Stimulated activated effector memory CD8-positive, alpha-beta T cell treated with anti-CD3 and anti-CD28 coated beads, Interleukin-12 subunit alpha, Interleukin-12 subunit beta, amount 100 ng/mL, for 72 hours (primary cell): ENCODE measurements at regions not wholly inside any gene's neighbourhood (a gene's known extent, or its start where the extent isn't known, plus 50 kb on each side); places are given as distances from the start of the nearest gene placed in this dataset.

Experiments
- ATAC-seq: fragments of 150-1000 bp; cut with Tn5 transposase; 2 replicates; pipeline ENCODE4 v1.10.0; 2021
- DNase-seq, 2 donors: peaks; one replicate each; pipeline ENCODE4 v3.0.0; 2021 to 2022; ENCODE audit warnings: low spot score in 2 of 2
- H3K27ac Mint-ChIP-seq: one replicate; pipeline ENCODE4 v1.8.0; 2022; ENCODE audit warnings: mild to moderate bottlenecking, mixed read lengths
- H3K36me3 Mint-ChIP-seq: one replicate; pipeline ENCODE4 v1.8.0; 2022; ENCODE audit warnings: mild to moderate bottlenecking, mixed read lengths
- H3K4me1 Mint-ChIP-seq: one replicate; pipeline ENCODE4 v1.8.0; 2022; ENCODE audit warnings: mixed read lengths
- H3K4me3 Mint-ChIP-seq: one replicate; pipeline ENCODE4 v1.8.0; 2022; ENCODE audit warnings: mild to moderate bottlenecking, mixed read lengths
- H3K9me3 Mint-ChIP-seq: one replicate; pipeline ENCODE4 v1.8.0; 2022; ENCODE audit warnings: mixed read lengths

DNA sequence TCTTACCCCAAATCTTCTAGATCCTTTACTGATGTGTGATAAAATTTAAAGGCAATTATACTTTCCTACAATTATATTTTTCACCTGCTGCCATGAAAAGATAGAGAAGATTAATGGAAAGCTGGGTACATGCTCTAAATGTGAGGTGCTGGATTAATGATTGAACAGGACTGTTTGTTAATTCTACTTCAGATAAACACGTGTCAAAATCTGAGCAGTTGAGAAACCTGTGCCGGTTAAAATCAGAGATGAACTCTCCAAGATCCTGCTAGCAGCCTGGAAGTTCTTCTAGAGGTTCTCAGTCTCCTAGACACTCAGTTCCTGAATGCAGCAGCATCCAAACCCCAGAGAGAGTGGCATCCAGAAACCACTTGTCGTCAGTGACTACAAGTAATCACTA lies 69.2 kb downstream of the INHBA start:
- H3K4me3 Mint-ChIP-seq, result no peak overlapping the region
- no peak for DNase-seq
- H3K27ac Mint-ChIP-seq, result no peak overlapping the region
- ATAC-seq, result no peak
- no peaks in the 10 kb centered on the region for H3K9me3 Mint-ChIP-seq
- no peaks in the 10 kb centered on the region for H3K36me3 Mint-ChIP-seq
- no peaks in the 10 kb centered on the region for H3K4me1 Mint-ChIP-seq

DNA sequence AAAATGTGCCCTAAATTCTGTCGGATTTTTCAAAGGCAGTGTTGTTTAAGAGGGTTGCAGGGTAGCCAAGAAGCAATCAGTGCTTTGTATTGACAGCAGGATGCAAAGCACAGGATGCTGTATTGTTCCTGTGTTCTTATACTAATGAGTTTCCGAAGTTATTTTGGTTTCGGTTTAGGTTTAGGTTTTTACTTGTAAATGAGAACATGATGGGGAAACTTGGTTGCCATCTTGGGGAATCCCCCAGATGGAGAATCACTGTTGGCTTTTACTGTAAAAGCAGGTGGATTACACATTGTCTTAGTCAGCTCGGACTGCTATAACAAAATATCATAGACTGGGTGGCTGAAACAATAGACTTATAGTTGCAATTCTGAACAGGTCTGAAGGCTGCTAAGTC lies 72.1 kb downstream of the INHBA start:
- peaks cover 4% of the 10 kb centered on the region for H3K9me3 Mint-ChIP-seq
- DNase-seq, result no peak
- no peaks in the 10 kb centered on the region for H3K4me1 Mint-ChIP-seq
- H3K27ac Mint-ChIP-seq, result no peak overlapping the region
- peak; percentile 56 for ATAC-seq
- no peak overlapping the region for H3K4me3 Mint-ChIP-seq
- no peaks in the 10 kb centered on the region for H3K36me3 Mint-ChIP-seq

DNA sequence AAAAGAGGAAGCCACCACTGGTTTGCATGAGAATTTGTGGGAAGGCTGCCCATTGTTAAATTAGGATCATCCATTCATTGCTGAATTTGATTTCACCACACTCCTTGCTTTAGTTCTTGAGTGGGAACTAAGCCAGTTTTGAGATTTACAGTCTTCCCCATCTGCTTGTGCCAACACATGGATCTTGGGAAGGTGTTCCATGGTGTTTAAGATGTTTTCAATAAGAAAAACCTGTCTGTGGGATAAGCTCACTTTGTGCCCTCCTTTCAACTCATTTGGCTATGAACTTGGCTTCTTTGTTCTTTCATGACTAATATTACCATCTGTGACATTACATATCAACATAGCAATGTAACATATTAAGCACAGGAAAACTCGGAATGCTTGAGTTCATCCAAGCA lies 73.2 kb downstream of the INHBA start:
- H3K9me3 Mint-ChIP-seq, result peaks cover 4% of the 10 kb centered on the region
- H3K4me3 Mint-ChIP-seq, result no peak overlapping the region
- H3K27ac Mint-ChIP-seq, result no peak overlapping the region
- H3K36me3 Mint-ChIP-seq, result no peaks in the 10 kb centered on the region
- DNase-seq (no peak), ATAC-seq (no peak)
- no peaks in the 10 kb centered on the region for H3K4me1 Mint-ChIP-seq

DNA sequence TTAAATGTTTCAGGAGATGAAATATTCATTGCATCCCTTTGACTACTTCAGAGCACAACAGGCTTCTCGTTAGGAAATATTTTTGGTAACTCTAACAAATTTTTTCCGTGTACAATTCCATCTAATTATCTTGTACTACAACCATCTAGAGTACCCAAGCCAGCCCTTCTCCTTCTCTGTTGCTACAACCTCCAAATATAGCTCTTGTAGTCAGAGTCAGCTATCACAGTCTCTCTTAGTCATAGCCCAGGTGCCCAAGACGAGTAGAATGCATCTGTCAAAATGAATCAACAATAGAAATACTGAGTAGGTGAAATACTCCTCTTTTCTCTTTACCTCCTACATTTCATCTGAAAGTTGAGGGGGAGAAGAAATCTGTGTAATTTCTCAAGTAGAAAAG lies 74.0 kb downstream of the INHBA start:
- Mint-ChIP-seq H3K27ac (no peak overlapping the region), H3K4me3 (no peak overlapping the region), H3K9me3 (peaks cover 4% of the 10 kb centered on the region), H3K36me3 (no peaks in the 10 kb centered on the region), H3K4me1 (no peaks in the 10 kb centered on the region)
- DNase-seq, result no peak
- ATAC-seq, result peak; percentile 63

DNA sequence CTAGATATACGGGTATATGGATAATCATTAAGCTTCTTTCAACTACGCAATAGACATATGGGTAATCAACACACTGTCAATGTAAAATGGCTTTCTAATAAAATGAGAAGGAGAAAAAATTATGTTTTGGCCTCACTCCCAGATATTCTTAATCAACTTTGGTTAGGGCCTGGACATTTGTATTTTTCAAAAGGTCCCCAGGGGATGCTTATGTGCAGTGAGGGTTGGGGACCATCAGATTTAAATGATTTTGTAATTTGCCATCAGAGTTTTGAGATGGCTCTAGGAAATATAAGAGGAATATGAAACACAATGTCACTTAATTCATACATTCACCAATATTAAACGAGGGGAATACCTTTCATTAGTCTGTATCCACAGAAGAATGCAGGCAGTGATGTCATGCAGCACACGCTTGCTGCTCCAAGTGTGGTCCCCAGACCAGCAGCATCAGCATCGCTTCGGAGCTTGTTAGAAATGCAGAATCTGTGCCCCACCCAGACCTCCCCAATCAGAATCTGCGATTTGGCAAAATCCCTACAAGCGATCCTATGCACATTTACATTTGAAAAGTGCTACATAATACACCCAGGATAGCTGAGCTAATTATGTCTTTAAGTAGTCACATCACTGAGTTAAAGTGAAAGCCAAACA lies 75.1 kb downstream of the INHBA start:
- no peak overlapping the region for H3K27ac Mint-ChIP-seq
- H3K36me3 Mint-ChIP-seq, result no peaks in the 10 kb centered on the region
- H3K9me3 Mint-ChIP-seq, result peaks cover 4% of the 10 kb centered on the region
- DNase-seq, result no peak
- no peak overlapping the region for H3K4me3 Mint-ChIP-seq
- H3K4me1 Mint-ChIP-seq, result no peaks in the 10 kb centered on the region
- ATAC-seq, result no peak

DNA sequence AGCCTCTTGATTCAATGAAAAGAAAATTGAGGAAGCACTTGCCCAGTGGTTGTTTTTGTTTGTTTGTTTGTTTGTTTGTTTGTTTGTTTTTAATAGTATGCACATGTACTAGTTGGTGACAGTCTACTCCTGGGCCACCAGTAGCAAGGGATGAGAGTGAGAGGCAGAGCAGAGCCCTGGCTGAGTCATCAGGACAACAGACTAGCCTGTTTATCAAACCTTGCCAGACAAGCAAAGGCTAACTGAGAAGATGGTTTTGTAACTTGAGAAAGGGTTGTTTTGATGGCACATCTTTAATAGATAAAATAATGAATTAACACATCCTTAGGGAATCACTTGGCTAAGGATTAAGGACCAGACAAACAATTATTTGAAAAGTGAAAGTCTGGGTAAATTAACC lies 78.1 kb downstream of the INHBA start:
- H3K27ac Mint-ChIP-seq, result no peak overlapping the region
- H3K4me3 Mint-ChIP-seq, result no peak overlapping the region
- no peak for DNase-seq
- H3K4me1 Mint-ChIP-seq, result no peaks in the 10 kb centered on the region
- ATAC-seq, result no peak
- no peaks in the 10 kb centered on the region for H3K36me3 Mint-ChIP-seq
- H3K9me3 Mint-ChIP-seq, result peaks cover 11% of the 10 kb centered on the region

DNA sequence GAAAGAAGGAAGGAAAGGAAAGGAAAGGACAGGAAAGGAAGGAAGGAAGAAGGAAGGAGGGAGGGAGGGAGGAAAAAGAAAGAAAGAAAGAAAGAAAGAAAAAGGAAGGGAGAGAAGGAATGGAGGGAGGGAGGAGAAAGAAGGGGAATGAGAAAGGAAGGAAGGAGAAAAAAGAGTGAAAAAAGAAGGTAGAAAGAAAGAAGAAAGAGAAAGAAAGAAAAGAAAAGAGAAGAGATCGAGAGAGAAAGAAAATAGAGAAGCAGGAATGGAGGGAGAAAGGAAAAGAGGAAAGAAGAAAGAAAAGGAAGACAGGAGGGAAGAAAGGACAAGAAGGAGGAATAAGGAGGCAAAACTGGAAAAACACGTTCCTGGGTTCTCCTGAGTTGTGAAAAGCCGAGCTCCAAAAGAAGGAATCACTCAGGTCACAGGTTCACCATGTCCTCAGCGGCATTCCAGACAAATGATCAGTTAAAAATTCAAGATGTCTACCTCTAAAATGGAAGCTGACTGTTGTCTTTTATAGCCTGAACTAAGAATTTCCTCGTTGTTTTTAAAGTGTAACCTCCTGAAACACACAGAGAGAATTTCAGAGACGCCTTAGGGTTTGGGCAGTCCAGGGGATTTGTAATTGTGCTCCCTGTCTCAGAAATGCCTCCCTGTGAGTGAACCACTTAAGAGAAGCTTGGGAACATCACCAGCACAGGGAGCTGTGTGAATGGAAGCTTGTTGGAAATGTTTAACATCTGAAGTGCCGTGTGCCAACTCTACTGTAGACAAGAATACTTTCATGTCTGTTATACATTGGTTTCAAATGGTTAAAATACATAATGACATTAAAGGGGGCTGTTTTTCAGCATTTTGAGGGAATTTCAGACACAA lies 80.7 kb downstream of the INHBA start:
- ATAC-seq (no peak), DNase-seq (no peak)
- no peaks in the 10 kb centered on the region for H3K36me3 Mint-ChIP-seq
- H3K4me1 Mint-ChIP-seq, result no peaks in the 10 kb centered on the region
- H3K4me3 Mint-ChIP-seq, result no peak overlapping the region
- no peak overlapping the region for H3K27ac Mint-ChIP-seq
- H3K9me3 Mint-ChIP-seq, result peaks cover 11% of the 10 kb centered on the region

DNA sequence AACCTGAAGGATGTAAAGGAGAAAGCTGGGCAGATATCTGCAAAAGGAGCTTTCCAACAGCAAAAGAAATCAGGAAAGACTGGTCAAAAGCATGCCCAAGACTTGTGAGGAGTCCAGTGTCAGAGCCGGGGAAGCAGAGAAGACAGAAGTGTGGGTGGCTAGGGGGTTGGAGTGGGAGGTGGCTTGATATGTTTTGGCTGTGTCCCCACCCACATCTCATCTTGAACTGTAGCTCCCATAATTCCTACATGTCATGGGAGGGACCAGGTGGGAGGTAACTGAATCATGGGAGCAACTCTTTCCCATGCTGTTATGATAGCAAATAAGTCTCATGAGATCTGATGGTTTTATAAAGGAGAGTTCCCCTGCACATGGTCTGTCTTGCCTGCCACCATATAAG lies 84.9 kb downstream of the INHBA start:
- Mint-ChIP-seq H3K27ac (no peak overlapping the region), H3K9me3 (peaks cover 10% of the 10 kb centered on the region), H3K4me3 (no peak overlapping the region), H3K4me1 (no peaks in the 10 kb centered on the region), H3K36me3 (no peaks in the 10 kb centered on the region)
- no peak for ATAC-seq
- no peak for DNase-seq

DNA sequence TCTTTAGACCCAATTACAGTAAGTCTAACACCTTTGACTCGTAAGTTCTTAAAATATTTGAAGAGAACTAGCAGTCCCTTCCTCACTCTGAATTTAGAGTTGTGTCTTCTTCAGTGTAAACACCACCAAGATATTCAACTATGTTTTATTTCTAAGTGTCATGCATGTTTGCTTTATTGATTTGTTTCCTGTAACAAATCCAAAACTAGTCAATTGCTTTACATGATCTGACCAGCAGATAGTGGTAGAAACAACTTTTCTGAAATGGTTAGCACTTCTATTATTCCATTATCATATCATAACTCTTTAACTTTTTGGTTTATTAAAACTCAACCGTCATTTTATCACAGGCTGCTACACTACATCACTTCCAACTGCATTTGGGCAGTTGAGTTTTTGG lies 90.1 kb downstream of the INHBA start:
- ATAC-seq (no peak), DNase-seq (no peak)
- H3K36me3 Mint-ChIP-seq, result no peaks in the 10 kb centered on the region
- no peaks in the 10 kb centered on the region for H3K4me1 Mint-ChIP-seq
- H3K4me3 Mint-ChIP-seq, result no peak overlapping the region
- H3K27ac Mint-ChIP-seq, result no peak overlapping the region
- H3K9me3 Mint-ChIP-seq, result peaks cover 11% of the 10 kb centered on the region

DNA sequence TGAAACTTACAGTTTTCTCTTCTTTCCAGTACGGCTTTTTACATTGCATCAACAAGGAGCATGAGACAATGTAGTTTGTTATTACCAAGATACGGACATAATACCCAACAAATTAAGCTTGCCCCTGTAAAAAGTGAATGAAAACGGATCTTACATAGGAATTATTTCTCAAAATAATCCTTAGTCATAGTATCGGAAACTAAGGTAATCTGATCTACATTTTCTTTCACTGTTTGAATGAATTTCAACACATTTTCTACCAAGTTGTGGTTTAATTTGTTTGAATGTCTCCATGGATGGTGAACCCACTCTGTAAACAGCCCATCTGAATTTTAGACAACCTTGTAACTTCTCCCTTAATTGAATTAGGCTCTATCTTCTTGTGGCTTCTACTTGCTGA lies 90.5 kb downstream of the INHBA start:
- no peaks in the 10 kb centered on the region for H3K36me3 Mint-ChIP-seq
- peaks cover 13% of the 10 kb centered on the region for H3K9me3 Mint-ChIP-seq
- ATAC-seq (no peak), DNase-seq (no peak)
- H3K27ac Mint-ChIP-seq, result no peak overlapping the region
- H3K4me3 Mint-ChIP-seq, result no peak overlapping the region
- no peaks in the 10 kb centered on the region for H3K4me1 Mint-ChIP-seq

DNA sequence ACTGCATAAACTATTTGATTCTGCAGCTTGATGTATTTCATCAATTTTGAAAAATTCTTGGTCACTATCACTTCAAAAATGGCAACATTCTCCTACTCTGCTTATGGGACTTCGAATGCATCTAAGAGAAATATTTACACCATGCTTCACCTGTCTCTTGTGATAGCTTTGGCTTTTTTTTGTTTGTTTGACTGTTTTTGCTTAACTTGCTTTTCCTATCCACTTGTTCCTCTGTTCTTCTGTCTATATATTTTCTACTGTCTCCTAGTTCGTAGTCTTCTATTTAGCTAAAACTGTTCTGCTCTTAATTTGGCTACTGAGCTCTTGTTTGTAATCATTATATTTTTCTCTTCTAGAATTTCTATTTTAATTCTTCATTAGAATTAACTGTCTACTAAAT lies 94.4 kb downstream of the INHBA start:
- Mint-ChIP-seq H3K9me3 (peaks cover 10% of the 10 kb centered on the region), H3K27ac (no peak overlapping the region), H3K36me3 (no peaks in the 10 kb centered on the region), H3K4me3 (no peak overlapping the region), H3K4me1 (no peaks in the 10 kb centered on the region)
- DNase-seq, result no peak
- ATAC-seq, result no peak

DNA sequence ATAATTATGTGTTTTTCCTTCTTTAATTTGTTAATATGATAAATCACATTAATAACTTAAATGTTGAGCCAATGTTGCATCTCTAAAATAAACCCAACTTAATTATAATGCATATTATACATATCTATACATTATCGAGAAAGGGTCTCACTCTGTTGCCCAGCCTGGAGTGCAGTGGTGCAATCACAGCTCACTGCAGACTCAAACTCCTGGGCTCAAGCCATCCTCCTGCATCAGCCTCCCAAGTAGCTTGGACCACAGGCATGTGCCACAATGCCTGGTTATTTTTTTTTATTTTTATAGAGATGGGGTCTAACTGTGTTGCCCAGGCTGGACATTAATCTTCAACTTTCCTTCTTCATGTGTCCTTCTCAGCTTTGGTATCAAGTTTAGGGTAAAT lies 98.9 kb downstream of the INHBA start:
- Mint-ChIP-seq H3K9me3 (peaks cover 7% of the 10 kb centered on the region), H3K27ac (no peak overlapping the region), H3K36me3 (no peaks in the 10 kb centered on the region), H3K4me3 (no peak overlapping the region), H3K4me1 (no peaks in the 10 kb centered on the region)
- no peak for DNase-seq
- no peak for ATAC-seq

DNA sequence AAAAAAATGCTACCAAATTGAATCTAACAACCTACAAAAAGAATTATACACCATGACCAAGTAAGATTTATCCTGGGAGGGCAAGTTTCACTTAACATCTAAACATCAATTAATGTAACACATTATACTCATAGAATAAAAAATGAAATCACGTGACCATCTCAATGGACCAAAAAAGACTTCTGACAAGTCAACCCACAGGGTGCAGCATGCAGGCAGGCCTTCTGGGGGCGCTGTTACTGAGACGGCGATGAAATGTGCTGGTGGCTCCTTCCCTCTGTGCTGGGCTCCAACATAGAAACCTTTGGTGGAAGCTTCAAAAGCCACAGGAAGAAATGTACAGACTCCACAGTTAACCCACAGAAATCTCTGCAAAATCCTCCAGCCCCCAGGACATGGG lies 103.1 kb downstream of the INHBA start:
- no peak overlapping the region for H3K4me3 Mint-ChIP-seq
- no peaks in the 10 kb centered on the region for H3K36me3 Mint-ChIP-seq
- H3K4me1 Mint-ChIP-seq, result no peaks in the 10 kb centered on the region
- DNase-seq (no peak), ATAC-seq (no peak)
- peaks cover 20% of the 10 kb centered on the region for H3K9me3 Mint-ChIP-seq
- H3K27ac Mint-ChIP-seq, result no peak overlapping the region

DNA sequence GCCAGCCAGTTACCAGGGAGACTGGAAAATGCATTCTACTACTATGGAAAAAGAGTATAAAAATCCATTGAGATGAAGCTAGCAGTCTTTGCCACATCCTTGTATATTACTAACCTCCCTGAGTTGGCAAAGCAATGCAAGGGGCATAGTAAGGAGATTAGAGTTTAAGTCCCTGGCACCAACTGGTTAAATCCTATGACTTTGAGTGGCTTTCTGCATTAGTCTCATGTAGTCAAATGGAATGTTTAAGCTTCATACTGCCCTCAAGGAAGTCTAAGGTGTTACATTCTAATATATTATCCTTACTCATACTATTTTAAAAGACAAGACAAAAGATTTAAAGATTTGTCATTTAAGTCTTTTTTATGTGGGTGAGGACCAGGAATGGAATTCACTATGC lies 110.1 kb downstream of the INHBA start:
- Mint-ChIP-seq H3K4me1 (no peaks in the 10 kb centered on the region), H3K27ac (no peak overlapping the region), H3K36me3 (no peaks in the 10 kb centered on the region), H3K4me3 (no peak overlapping the region), H3K9me3 (peaks cover 26% of the 10 kb centered on the region)
- DNase-seq (no peak), ATAC-seq (no peak)

DNA sequence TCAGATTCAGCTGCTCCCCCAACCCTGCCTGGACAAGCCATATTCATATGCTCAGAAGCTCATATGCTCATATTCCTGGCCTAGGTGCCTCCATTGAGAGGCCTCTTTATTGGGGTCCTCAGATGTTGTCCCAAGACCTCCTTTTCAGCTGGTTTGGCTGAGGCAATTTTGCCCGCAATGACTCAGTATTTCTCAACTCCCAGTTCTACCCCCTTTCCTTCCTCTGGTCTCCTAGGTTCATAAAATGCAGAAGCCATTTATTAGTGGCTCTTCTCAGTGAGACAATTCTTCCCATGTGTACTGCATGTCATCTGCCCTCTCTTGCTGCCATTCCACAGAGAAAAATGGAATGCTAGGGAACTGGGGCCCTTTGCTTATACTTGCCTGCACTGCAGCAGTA lies 110.7 kb downstream of the INHBA start:
- H3K4me1 Mint-ChIP-seq, result no peaks in the 10 kb centered on the region

DNA sequence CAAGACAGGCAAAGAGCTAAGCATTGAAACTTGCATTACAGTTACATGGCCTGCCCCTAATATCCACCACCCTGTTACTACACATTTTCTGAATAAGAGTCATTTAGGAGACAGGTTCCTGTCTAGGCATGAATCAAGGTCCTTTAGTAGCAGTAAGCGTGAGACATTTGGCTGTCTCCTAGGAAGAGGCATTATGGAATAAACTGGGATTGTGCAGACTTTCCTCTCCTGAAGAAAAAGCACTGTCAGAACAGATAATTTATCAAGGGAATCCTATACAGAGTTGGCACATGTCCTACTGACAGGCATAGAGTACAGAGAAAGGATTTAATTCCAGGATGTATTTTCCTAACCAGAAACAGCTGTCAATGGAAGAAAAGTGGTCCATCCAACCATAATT lies 111.9 kb downstream of the INHBA start:
- Mint-ChIP-seq H3K4me3 (no peak overlapping the region), H3K36me3 (no peaks in the 10 kb centered on the region)
- ATAC-seq, result no peak

More for the DNA sequence above, 110.7 kb downstream of the INHBA start:
- no peak overlapping the region for H3K4me3 Mint-ChIP-seq
- peaks cover 24% of the 10 kb centered on the region for H3K9me3 Mint-ChIP-seq
- H3K27ac Mint-ChIP-seq, result no peak overlapping the region
- DNase-seq (no peak), ATAC-seq (no peak)
- H3K36me3 Mint-ChIP-seq, result no peaks in the 10 kb centered on the region

More for the DNA sequence above, 111.9 kb downstream of the INHBA start:
- DNase-seq, result no peak
- Mint-ChIP-seq H3K4me1 (no peaks in the 10 kb centered on the region), H3K9me3 (peaks cover 16% of the 10 kb centered on the region), H3K27ac (no peak overlapping the region)
